ENCODE measurements at regions not wholly inside any gene's neighbourhood (a gene's known extent, or its start where the extent isn't known, plus 50 kb on each side); places are given as distances from the start of the nearest gene placed in this dataset.
"Not testable (repeated sequence)": the region's sequence is repeated elsewhere in the genome, so short reads cannot be mapped to it uniquely, and the experiment has no call there.

- no peak overlapping the region for H3K9ac ChIP-seq (ENCODE audit: low read depth, low read length)
- H3K36me3 ChIP-seq (ENCODE audit: control insufficient read depth, insufficient read depth, low read length), result no peaks in the 10 kb centered on the region
- H3K4me3 ChIP-seq (ENCODE audit: low read depth, low read length), result no peak overlapping the region
- H3K4me1 ChIP-seq (ENCODE audit: control insufficient read depth, insufficient read depth, low read length), result no peaks in the 10 kb centered on the region
- no peak overlapping the region for H3K27ac ChIP-seq (ENCODE audit: low read depth, low read length)
- H3K27me3 ChIP-seq (ENCODE audit: control insufficient read depth, insufficient read depth, low read length), result no peaks in the 10 kb centered on the region
- H3K9me3 ChIP-seq (ENCODE audit: control insufficient read depth, insufficient read depth, low read length), result no peaks in the 10 kb centered on the region
Observed at GRCh38 chr2:107729440-107729839, 97.3 kb upstream of the RGPD4 start.

GRCh38 chr2:107730898-107731297 lies 95.8 kb upstream of the RGPD4 start:
- no peak overlapping the region for H3K9ac ChIP-seq (ENCODE audit: low read depth, low read length)
- H3K9me3 ChIP-seq (ENCODE audit: control insufficient read depth, insufficient read depth, low read length), result no peaks in the 10 kb centered on the region
- H3K4me3 ChIP-seq (ENCODE audit: low read depth, low read length), result no peak overlapping the region
- no peak overlapping the region for H3K27ac ChIP-seq (ENCODE audit: low read depth, low read length)
- H3K27me3 ChIP-seq (ENCODE audit: control insufficient read depth, insufficient read depth, low read length), result no peaks in the 10 kb centered on the region
- no peaks in the 10 kb centered on the region for H3K36me3 ChIP-seq (ENCODE audit: control insufficient read depth, insufficient read depth, low read length)
- H3K4me1 ChIP-seq (ENCODE audit: control insufficient read depth, insufficient read depth, low read length), result no peaks in the 10 kb centered on the region

- Histone ChIP-seq H3K9me3 (ENCODE audit: control insufficient read depth, insufficient read depth, low read length) (no peaks in the 10 kb centered on the region), H3K9ac (ENCODE audit: low read depth, low read length) (no peak overlapping the region), H3K4me1 (ENCODE audit: control insufficient read depth, insufficient read depth, low read length) (no peaks in the 10 kb centered on the region), H3K36me3 (ENCODE audit: control insufficient read depth, insufficient read depth, low read length) (no peaks in the 10 kb centered on the region), H3K4me3 (ENCODE audit: low read depth, low read length) (no peak overlapping the region), H3K27me3 (ENCODE audit: control insufficient read depth, insufficient read depth, low read length) (no peaks in the 10 kb centered on the region), H3K27ac (ENCODE audit: low read depth, low read length) (no peak overlapping the region)
Observed at GRCh38 chr2:107731435-107731834, 95.3 kb upstream of the RGPD4 start.

GRCh38 chr2:107735201-107735600 lies 91.5 kb upstream of the RGPD4 start:
- Histone ChIP-seq H3K36me3 (ENCODE audit: control insufficient read depth, insufficient read depth, low read length) (no peaks in the 10 kb centered on the region), H3K9ac (ENCODE audit: low read depth, low read length) (no peak overlapping the region), H3K27ac (ENCODE audit: low read depth, low read length) (no peak overlapping the region), H3K4me1 (ENCODE audit: control insufficient read depth, insufficient read depth, low read length) (no peaks in the 10 kb centered on the region; the same call in 1 of the 2 replicates), H3K4me3 (ENCODE audit: low read depth, low read length) (no peak overlapping the region), H3K9me3 (ENCODE audit: control insufficient read depth, insufficient read depth, low read length) (no peaks in the 10 kb centered on the region), H3K27me3 (ENCODE audit: control insufficient read depth, insufficient read depth, low read length) (no peaks in the 10 kb centered on the region)

- Histone ChIP-seq H3K9ac (ENCODE audit: low read depth, low read length) (no peak overlapping the region), H3K4me1 (ENCODE audit: control insufficient read depth, insufficient read depth, low read length) (no peaks in the 10 kb centered on the region; the same call in 1 of the 2 replicates), H3K36me3 (ENCODE audit: control insufficient read depth, insufficient read depth, low read length) (no peaks in the 10 kb centered on the region)
Observed at GRCh38 chr2:107737756-107738155, 88.9 kb upstream of the RGPD4 start.

GRCh38 chr2:107738266-107738665 lies 88.4 kb upstream of the RGPD4 start:
- Histone ChIP-seq H3K27ac (ENCODE audit: low read depth, low read length) (no peak overlapping the region), H3K36me3 (ENCODE audit: control insufficient read depth, insufficient read depth, low read length) (no peaks in the 10 kb centered on the region), H3K4me3 (ENCODE audit: low read depth, low read length) (no peak overlapping the region), H3K9me3 (ENCODE audit: control insufficient read depth, insufficient read depth, low read length) (no peaks in the 10 kb centered on the region), H3K4me1 (ENCODE audit: control insufficient read depth, insufficient read depth, low read length) (no peaks in the 10 kb centered on the region; the same call in 1 of the 2 replicates), H3K27me3 (ENCODE audit: control insufficient read depth, insufficient read depth, low read length) (no peaks in the 10 kb centered on the region), H3K9ac (ENCODE audit: low read depth, low read length) (no peak overlapping the region)

More at GRCh38 chr2:107737756-107738155, 88.9 kb upstream of the RGPD4 start:
- H3K27me3 ChIP-seq (ENCODE audit: control insufficient read depth, insufficient read depth, low read length), result no peaks in the 10 kb centered on the region
- no peak overlapping the region for H3K4me3 ChIP-seq (ENCODE audit: low read depth, low read length)
- H3K9me3 ChIP-seq (ENCODE audit: control insufficient read depth, insufficient read depth, low read length), result no peaks in the 10 kb centered on the region
- no peak overlapping the region for H3K27ac ChIP-seq (ENCODE audit: low read depth, low read length)

GRCh38 chr2:107740300-107740699 lies 86.4 kb upstream of the RGPD4 start:
- H3K4me3 ChIP-seq (ENCODE audit: low read depth, low read length), result no peak overlapping the region

GRCh38 chr2:107742460-107743027 lies 84.1 kb upstream of the RGPD4 start:
- H3K27me3 ChIP-seq (ENCODE audit: control insufficient read depth, insufficient read depth, low read length), result no peaks in the 10 kb centered on the region
- H3K36me3 ChIP-seq (ENCODE audit: control insufficient read depth, insufficient read depth, low read length), result no peaks in the 10 kb centered on the region
- no peak overlapping the region for H3K9ac ChIP-seq (ENCODE audit: low read depth, low read length)
- H3K4me1 ChIP-seq (ENCODE audit: control insufficient read depth, insufficient read depth, low read length), result peaks cover 5% of the 10 kb centered on the region
- H3K4me3 ChIP-seq (ENCODE audit: low read depth, low read length), result no peak overlapping the region
- H3K27ac ChIP-seq (ENCODE audit: low read depth, low read length), result no peak overlapping the region
- H3K9me3 ChIP-seq (ENCODE audit: control insufficient read depth, insufficient read depth, low read length), result no peaks in the 10 kb centered on the region

More at GRCh38 chr2:107740300-107740699, 86.4 kb upstream of the RGPD4 start:
- peaks cover 5% of the 10 kb centered on the region for H3K4me1 ChIP-seq (ENCODE audit: control insufficient read depth, insufficient read depth, low read length)
- H3K9ac ChIP-seq (ENCODE audit: low read depth, low read length), result no peak overlapping the region
- H3K27ac ChIP-seq (ENCODE audit: low read depth, low read length), result no peak overlapping the region
- H3K36me3 ChIP-seq (ENCODE audit: control insufficient read depth, insufficient read depth, low read length), result no peaks in the 10 kb centered on the region
- H3K27me3 ChIP-seq (ENCODE audit: control insufficient read depth, insufficient read depth, low read length), result no peaks in the 10 kb centered on the region
- no peaks in the 10 kb centered on the region for H3K9me3 ChIP-seq (ENCODE audit: control insufficient read depth, insufficient read depth, low read length)

- Histone ChIP-seq H3K27me3 (ENCODE audit: control insufficient read depth, insufficient read depth, low read length) (no peaks in the 10 kb centered on the region), H3K4me1 (ENCODE audit: control insufficient read depth, insufficient read depth, low read length) (peaks cover 5% of the 10 kb centered on the region), H3K9ac (ENCODE audit: low read depth, low read length) (no peak overlapping the region), H3K36me3 (ENCODE audit: control insufficient read depth, insufficient read depth, low read length) (no peaks in the 10 kb centered on the region), H3K4me3 (ENCODE audit: low read depth, low read length) (no peak overlapping the region), H3K9me3 (ENCODE audit: control insufficient read depth, insufficient read depth, low read length) (no peaks in the 10 kb centered on the region), H3K27ac (ENCODE audit: low read depth, low read length) (no peak overlapping the region)
Observed at GRCh38 chr2:107743274-107743673, 83.4 kb upstream of the RGPD4 start.

- Histone ChIP-seq H3K27ac (ENCODE audit: low read depth, low read length) (no peak overlapping the region), H3K4me3 (ENCODE audit: low read depth, low read length) (no peak overlapping the region), H3K4me1 (ENCODE audit: control insufficient read depth, insufficient read depth, low read length) (peaks cover 5% of the 10 kb centered on the region; the same call in 1 of the 2 replicates), H3K9ac (ENCODE audit: low read depth, low read length) (no peak overlapping the region), H3K27me3 (ENCODE audit: control insufficient read depth, insufficient read depth, low read length) (no peaks in the 10 kb centered on the region), H3K36me3 (ENCODE audit: control insufficient read depth, insufficient read depth, low read length) (no peaks in the 10 kb centered on the region), H3K9me3 (ENCODE audit: control insufficient read depth, insufficient read depth, low read length) (no peaks in the 10 kb centered on the region)
Observed at GRCh38 chr2:107745100-107745499, 81.6 kb upstream of the RGPD4 start.

GRCh38 chr2:107746552-107747198 lies 80.0 kb upstream of the RGPD4 start:
- not testable (repeated sequence) for H3K4me3 ChIP-seq (ENCODE audit: low read depth, low read length); H3K4me1 ChIP-seq (ENCODE audit: control insufficient read depth, insufficient read depth, low read length); H3K27me3 ChIP-seq (ENCODE audit: control insufficient read depth, insufficient read depth, low read length); H3K9ac ChIP-seq (ENCODE audit: low read depth, low read length); H3K27ac ChIP-seq (ENCODE audit: low read depth, low read length); H3K36me3 ChIP-seq (ENCODE audit: control insufficient read depth, insufficient read depth, low read length); H3K9me3 ChIP-seq (ENCODE audit: control insufficient read depth, insufficient read depth, low read length)

All from HUES48 (cell line).